ENCODE measurements at regions not wholly inside any gene's neighbourhood (a gene's known extent, or its start where the extent isn't known, plus 50 kb on each side); places are given as distances from the start of the nearest gene placed in this dataset.

- TF ChIP-seq EZH2phosphoT487 (IDR thresholded peaks at IDR 0.05; ENCODE audit: borderline replicate concordance, low read depth, low read length), result no peak
- no peak for TF ChIP-seq CTCF (conservative IDR thresholded peaks at IDR 0.05; ENCODE audit: low read length)
Measured at GRCh38 chr14:85420707-85421106, 109.2 kb upstream of the FLRT2 start.

Measured in OCI-LY7 (cell line).